Mammary epithelial cell (primary cell): ENCODE measurements at regions not wholly inside any gene's neighbourhood (a gene's known extent, or its start where the extent isn't known, plus 50 kb on each side); places are given as distances from the start of the nearest gene placed in this dataset.

Experiments used
- CTCF ChIP-seq, 2 donors: IDR thresholded peaks in 1 of 2; conservative IDR thresholded peaks in 1 of 2; 2 replicates each; pipeline ENCODE4 v1.5.1; 2011 to 2012; ENCODE audit warnings: inconsistent platforms in 2 of 2, low read length in 2 of 2, mild to moderate bottlenecking in 2 of 2, control low read depth in 1 of 2, low read depth in 1 of 2; ENCODE audit not compliant: insufficient read depth in 1 of 2; ENCODE audit errors: extremely low read depth in 1 of 2
- EZH2 ChIP-seq: IDR thresholded peaks from 2 replicates; pipeline ENCODE4 v1.6.1; 2012; ENCODE audit warnings: low read length, inconsistent platforms, borderline replicate concordance

- TF ChIP-seq CTCF (conservative IDR thresholded peaks at IDR 0.05 in 1 of 2, IDR thresholded peaks at IDR 0.05 in 1 of 2; ENCODE audit: extremely low read depth in 1 of 2, insufficient read depth in 1 of 2, low read depth in 1 of 2, low read length in 2 of 2) (no peak), EZH2 (no peak)
Observed at GRCh38 chr10:83045731-83046130, 1093.6 kb upstream of the GHITM start.
